ENCODE measurements at regions not wholly inside any gene's neighbourhood (a gene's known extent, or its start where the extent isn't known, plus 50 kb on each side); places are given as distances from the start of the nearest gene placed in this dataset.

- no peak for DNase-seq (ENCODE audit: low read depth, low spot score)
These were observed 104.5 kb downstream of the RBM43 start for GRCh38 chr2:151157000-151157735.

DNA sequence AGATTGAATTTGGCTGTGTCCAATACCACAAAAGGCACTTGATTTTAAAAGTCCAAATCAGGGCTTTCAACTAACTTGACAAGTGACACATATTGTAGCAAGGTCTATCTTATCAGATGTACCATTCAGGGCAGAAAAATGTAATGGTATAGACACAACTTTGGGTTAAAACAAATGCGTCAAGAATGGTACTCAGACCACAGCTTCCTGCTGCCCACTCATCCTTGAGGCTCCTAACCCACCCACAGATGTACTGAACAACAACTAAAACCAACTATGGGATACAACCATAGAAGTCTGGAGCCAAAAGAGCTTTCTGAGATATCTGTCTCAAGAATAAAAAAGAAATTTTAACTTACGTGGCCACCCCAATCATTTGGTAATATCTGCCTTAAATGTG is 105.2 kb downstream of the RBM43 start:
- no peak for DNase-seq (ENCODE audit: low read depth, low spot score)

DNA sequence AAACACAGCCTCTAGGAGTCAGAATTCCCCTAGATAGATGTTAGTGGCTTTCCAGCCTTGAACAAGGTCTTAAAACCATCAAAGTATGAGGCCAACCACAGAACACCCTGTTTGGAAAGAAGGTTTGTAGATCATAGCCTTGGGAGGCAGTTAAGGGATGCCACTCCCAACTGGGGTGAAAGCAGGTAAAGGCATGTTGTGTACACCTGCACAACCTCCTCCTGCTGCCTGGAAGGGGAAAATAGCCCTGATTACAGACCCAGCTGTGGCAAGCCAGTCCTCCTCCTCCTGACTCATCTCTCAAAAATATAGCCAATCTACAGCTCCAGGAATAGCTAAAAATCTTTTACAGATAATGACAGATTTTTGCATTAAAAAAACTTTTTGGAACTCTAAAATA is 108.1 kb downstream of the RBM43 start:
- no peak for DNase-seq (ENCODE audit: low read depth, low spot score)

- no peak for DNase-seq (ENCODE audit: low read depth, low spot score)
These were observed 111.0 kb downstream of the RBM43 start for GRCh38 chr2:151150331-151151320.

GRCh38 chr2:151138507-151138906 is 123.2 kb downstream of the RBM43 start:
- no peak for DNase-seq (ENCODE audit: low read depth, low spot score)

DNA sequence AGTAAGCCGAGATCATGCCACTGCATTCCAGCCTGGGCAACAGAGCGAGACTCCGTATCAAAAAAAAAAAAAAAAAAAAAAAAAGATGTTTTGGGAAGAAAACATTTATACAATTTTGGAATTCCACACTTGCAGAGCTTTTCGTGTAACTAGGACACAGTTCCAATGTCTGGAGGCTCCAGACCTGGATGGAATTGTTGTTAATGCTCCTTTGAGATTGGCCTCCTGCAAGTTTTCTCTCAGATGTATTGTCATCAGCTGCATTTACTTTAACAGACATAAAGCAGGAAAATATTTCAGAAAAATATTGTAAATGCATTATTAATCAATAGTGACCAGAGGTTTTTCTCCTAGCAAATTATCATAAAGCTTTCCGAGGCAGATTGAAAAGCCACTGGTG is 124.1 kb downstream of the RBM43 start:
- no peak for DNase-seq (ENCODE audit: low read depth, low spot score)

- DNase-seq (ENCODE audit: low read depth, low spot score): no peak
These were observed 141.7 kb downstream of the RBM43 start for GRCh38 chr2:151120011-151120410.

GRCh38 chr2:151119374-151119773 is 142.3 kb downstream of the RBM43 start:
- no peak for DNase-seq (ENCODE audit: low read depth, low spot score)

- no peak for DNase-seq (ENCODE audit: low read depth, low spot score)
These were observed 143.4 kb downstream of the RBM43 start for GRCh38 chr2:151118269-151118668.

DNA sequence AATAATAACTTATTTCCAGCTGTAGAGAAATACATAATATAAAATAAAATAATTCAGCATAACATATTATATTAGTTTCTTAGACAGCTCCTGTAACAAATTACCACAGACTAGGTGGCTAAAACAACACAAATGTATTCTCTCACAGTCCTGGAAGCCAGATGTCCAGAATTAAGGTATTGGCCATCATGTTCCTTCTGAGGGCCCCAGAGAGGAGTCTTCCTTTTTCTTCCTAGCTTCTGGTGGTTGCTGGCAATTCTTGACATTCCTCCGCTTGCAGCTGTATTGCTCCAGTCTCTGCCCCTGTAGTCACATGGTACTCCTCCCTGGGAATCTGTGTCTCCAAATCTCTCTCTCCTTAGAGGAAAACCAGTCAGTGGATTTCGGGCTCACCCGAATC is 146.8 kb downstream of the RBM43 start:
- DNase-seq (ENCODE audit: low read depth, low spot score): no peak

DNA sequence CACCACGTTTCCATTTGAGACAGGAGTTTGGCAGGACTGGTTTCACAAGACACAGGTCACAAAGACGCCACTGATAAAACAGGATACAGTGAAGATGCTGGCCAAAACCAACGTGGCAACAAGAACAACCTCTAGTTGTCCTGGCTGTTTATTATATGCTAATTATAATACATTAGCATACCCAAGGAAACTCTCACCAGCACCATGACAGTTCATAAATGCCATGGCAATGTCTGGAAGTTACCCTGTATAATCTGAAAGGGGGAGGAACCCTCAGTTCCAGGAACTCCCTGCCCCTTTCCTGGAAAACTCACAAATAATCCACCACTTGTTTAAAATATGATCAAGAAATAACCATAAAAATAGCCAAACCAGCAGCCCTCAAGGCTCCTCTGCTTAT is 148.3 kb downstream of the RBM43 start:
- DNase-seq (ENCODE audit: low read depth, low spot score): no peak

- DNase-seq (ENCODE audit: low read depth, low spot score): peak; percentile 12
These were observed 149.9 kb downstream of the RBM43 start for GRCh38 chr2:151111599-151112278.

DNA sequence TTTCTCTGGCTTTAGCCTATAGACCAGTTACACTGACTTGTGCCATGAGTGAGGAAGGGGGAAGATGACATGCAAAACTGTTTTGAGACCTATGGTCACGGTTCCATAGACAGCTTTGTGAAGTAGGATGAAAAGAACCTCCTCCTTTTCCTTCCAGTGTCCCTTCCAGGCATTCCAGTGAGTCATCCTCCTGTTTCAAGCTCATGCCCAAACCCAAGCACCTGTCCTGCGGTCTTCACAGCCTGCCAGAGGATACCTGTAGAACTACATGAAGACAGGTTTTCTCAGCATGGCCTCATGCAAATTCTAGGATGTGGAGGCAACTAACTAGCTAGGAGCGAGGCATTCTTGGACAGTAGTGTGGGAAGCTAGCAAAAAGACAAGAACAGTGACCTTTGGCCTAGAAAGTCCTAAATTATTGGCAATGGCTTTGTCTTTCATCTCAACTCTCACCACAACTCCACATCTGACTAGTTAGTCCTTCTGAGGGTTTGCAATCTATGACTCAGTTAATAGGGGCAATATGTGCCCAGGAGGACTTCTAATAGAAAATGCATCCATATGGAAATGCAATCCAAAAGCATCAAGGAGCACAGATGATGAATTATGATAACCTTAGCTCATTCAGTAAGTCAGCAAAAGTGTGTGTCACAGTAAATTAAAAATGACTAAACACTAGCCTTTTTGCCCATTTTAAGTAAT is 154.7 kb downstream of the RBM43 start:
- DNase-seq (ENCODE audit: low read depth, low spot score): no peak

- DNase-seq (ENCODE audit: low read depth, low spot score): no peak
These were observed 158.1 kb downstream of the RBM43 start for GRCh38 chr2:151103551-151103950.

DNA sequence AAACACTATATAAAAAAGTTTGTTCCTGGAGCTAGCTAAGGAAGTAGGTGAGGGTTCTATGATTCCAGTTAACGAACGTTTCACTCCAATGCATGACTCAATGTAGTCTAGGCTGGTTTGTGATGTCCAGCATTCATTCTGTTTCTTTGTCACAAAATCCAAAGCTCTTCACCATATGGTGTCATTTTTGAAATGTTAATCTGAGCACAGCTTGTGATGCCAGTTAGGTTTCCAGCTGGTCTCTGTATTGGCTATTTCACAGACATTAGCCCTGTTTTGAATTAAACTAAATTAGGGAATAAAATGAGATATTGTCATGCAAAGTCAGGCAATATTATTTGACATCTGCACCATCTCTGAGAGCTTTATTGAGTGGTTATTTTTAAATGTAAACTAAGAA is 159.4 kb downstream of the RBM43 start:
- DNase-seq (ENCODE audit: low read depth, low spot score): no peak

DNA sequence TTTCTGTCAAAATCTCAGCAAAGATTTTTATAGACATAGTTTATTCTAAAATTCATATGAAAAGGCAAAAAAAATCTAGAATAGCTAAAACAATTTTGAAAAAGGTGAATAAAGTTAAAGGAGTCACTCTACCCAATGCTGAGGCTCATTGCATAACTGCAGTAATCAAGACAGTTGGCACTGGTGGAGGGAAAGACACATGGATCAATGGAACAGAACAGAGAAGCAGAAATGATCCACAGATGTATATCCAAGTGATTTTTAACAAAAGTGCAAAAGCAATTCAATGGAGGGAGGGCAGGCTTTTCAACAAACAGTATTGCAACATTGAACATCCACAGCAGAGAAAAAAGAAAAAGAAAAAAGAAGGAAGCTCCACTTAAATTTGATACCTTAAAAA is 162.8 kb downstream of the RBM43 start:
- DNase-seq (ENCODE audit: low read depth, low spot score): no peak

DNA sequence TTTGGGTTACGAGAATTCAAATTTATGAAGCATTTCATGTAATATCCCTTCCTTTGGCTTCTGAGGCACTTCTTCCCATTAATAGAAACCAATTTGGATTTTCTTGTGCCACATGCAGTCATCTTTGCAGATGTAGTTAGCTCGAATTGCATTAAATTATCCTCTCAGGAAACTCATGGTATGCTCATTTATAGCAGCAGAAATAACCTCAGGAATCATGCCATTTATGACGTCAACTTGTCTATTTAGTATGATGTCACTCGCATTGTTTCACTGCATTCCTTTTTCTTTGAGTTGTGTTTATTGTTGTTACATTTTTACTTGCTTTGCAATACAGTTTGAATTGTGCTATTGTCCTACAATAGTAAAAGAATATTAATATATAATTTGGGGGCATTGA is 163.8 kb downstream of the RBM43 start:
- no peak for DNase-seq (ENCODE audit: low read depth, low spot score)

- peak; percentile 6 for DNase-seq (ENCODE audit: low read depth, low spot score)
These were observed 164.5 kb downstream of the RBM43 start for GRCh38 chr2:151097128-151097527.

GRCh38 chr2:151096235-151096634 is 165.4 kb downstream of the RBM43 start:
- no peak for DNase-seq (ENCODE audit: low read depth, low spot score)

GRCh38 chr2:151095463-151095862 is 166.2 kb downstream of the RBM43 start:
- no peak for DNase-seq (ENCODE audit: low read depth, low spot score)

- no peak for DNase-seq (ENCODE audit: low read depth, low spot score)
These were observed 170.1 kb downstream of the RBM43 start for GRCh38 chr2:151091583-151091982.

GRCh38 chr2:151087377-151087776 is 174.3 kb downstream of the RBM43 start:
- no peak for DNase-seq (ENCODE audit: low read depth, low spot score)
